AG09319 (cell line): ENCODE measurements at regions not wholly inside any gene's neighbourhood (a gene's known extent, or its start where the extent isn't known, plus 50 kb on each side); places are given as distances from the start of the nearest gene placed in this dataset.
"Not testable (repeated sequence)": the region's sequence is repeated elsewhere in the genome, so short reads cannot be mapped to it uniquely, and the experiment has no call there.

ENCODE experiments used
- DNase-seq: peaks from one replicate; pipeline ENCODE4 v3.0.0-alpha.2; 2010; ENCODE audit warnings: low read depth; ENCODE audit errors: extremely low read depth
- TF ChIP-seq, protein P1 (sequence below): IDR thresholded peaks from 2 replicates; pipeline ENCODE4 v1.5.1; 2011; ENCODE audit warnings: low read depth, mild to moderate bottlenecking, inconsistent platforms, low read length, moderate library complexity

DNA sequence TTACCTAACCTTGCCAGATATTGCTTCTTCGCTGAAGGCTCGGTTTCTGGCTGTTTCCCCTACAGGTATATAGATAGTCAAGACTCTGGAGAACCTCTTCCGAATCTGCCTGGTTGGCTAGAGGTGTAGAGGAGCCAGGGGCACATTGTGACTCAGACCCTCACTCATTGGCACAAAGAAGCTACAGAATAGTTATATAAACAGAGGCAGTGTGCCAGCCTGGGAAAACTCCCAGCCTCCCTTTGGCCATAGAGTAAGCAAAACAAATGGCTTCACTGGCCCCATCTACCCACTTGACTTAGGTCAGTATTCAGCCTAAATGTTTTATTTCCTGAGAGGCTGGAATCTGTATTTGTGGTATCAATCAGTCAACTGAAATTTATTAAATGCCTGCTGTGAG lies 72.0 kb upstream of the IKBKE start:
- DNase-seq, result not testable (repeated sequence)

DNA sequence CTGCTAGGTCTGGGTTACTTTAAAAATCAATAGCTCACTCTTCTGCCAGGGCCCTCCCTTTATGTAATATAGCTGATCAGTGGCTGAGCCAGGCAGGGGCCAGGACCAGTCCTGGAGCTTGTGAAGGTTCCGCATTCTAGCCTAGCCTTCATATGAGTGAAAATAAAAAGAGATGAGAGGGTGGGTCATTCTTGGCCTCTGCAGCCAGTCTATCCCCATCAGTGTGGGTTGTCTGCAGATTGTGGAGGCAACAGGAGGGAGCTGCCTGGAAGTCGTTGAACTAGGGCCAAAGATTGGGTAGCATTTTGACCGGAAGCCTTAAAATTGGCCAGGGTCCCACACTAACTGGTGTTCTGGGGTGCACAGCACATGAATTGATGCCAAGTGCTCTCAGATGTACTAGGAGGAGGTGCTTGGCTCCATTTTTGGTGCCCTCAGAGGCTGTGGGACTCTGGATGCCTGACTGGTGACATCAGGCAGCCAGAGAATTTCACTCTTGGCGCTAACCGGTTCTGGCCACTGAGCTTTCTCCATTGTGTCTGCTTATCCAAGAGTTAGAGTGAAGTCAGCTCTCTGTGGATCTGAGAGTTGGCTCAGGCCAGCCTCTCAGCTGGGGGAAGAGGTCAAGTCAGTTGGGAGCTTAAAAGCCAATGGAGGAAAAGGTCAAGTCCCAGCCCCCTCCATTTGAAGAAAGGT lies 66.5 kb upstream of the IKBKE start:
- DNase-seq, result not testable (repeated sequence)

DNA sequence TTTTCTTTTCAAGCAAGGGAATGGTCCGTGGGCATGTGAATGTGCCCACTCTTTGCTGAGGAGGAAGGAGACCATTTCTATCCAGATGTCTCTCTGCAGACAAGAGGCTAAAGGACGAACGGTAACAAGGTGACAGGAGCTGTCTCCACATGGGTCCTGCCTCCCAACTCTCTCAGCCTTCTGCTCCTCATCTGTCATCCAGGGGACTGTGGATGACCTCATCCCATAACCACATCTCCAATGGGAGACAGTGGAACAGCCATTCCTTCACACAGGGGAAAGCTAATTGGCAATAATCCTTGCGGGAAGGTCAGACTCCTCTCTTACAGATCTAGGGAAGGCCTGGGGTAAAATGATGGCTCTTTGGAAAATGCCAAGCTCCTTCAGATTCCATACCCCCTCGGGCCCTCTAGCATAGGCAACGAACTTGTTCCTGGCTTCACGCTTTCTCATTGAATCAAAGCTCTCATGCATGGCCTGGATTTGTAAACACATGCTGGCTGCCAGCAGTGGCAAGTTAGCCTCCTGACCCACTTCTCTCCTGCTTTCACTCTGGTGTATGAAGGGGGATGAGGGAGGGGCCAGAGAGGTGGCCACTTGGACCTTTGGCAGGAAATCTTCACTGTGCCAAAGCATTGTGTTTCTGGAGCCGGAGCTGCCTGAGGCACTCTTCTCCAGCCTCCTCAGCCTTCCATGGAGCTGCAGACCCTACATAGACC lies 65.8 kb upstream of the IKBKE start:
- not testable (repeated sequence) for DNase-seq

DNA sequence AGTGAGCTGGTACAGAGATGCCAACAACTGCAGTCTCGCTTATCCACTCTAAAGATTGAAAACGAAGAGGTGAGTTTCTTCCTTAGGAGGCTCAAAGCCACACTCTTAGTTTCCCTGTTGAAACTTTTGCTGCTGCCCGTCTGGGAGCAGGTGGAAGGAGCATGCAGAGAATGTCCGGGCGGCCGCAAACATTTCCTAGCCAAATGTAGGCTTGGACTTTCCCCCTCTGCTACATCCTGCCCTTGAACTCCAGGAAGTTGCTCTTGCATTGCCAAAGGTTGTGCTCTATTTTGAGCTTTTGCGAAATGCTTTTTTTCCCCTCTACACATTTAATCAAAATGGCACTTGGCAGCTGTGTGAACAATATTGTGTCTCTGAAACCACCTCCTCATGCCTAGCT lies 65.0 kb upstream of the IKBKE start:
- not testable (repeated sequence) for DNase-seq

DNA sequence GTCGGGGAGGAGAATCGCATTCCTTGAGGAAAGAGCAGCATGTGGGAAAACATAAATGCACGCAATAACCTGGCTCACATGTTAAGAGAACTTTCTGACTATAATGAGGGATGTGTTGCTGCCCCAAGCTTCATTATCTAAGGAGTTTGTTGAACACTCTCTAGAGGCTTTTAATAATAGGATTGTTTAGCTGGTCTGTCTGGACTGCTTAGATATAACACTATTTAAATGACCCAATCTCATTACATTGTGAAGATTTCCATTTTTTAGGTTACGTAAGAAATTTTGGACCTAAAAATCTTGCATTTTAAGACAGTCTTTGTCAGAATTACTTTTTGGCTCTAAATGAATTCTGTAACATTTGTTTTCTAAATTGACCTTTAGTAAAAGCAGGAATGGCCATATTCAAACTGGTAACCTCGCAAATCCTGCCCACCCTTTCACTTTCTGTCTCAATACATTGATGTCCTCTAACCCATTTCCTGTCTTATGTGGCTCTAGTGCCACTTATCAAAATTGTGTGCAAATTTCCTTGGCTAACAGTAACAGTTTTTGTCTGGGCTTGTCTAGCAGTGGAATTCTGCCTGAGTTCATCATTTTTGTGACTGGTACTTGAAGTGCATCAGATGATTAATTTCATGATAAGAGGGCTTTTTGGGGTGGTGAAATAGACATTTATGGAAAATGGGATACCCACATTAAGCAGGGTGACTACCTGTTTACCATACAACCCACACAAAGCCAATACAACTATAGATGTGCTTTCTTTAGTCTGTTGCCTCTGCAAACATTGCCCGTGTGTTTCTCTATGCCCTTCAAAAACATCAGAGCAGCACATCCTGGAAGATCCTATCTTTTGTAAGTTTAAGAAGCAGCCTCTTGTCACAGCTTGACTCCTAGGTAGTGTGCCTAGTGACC lies 61.6 kb upstream of the IKBKE start:
- not testable (repeated sequence) for DNase-seq

DNA sequence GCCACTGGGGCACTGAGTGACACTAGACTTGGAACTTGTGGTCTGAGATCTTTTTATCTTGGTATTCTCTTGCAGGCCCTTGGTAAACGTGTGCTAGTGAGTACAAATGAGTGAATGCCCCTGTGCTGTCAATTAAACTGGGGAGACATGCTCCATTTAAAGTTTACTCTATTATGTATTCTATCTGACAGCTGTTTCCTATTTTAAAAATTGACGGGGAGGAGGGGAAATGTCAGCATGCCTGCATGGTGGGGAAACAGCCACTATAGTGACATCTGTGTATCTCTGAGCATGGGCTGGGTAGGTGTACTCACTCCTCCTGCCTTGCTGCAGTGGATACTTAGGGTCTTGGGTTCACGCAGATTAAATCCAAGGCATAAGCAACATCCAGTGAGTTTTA lies 59.0 kb upstream of the IKBKE start:
- DNase-seq, result no peak
- TF ChIP-seq, protein P1, sequence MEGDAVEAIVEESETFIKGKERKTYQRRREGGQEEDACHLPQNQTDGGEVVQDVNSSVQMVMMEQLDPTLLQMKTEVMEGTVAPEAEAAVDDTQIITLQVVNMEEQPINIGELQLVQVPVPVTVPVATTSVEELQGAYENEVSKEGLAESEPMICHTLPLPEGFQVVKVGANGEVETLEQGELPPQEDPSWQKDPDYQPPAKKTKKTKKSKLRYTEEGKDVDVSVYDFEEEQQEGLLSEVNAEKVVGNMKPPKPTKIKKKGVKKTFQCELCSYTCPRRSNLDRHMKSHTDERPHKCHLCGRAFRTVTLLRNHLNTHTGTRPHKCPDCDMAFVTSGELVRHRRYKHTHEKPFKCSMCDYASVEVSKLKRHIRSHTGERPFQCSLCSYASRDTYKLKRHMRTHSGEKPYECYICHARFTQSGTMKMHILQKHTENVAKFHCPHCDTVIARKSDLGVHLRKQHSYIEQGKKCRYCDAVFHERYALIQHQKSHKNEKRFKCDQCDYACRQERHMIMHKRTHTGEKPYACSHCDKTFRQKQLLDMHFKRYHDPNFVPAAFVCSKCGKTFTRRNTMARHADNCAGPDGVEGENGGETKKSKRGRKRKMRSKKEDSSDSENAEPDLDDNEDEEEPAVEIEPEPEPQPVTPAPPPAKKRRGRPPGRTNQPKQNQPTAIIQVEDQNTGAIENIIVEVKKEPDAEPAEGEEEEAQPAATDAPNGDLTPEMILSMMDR, result no peak

DNA sequence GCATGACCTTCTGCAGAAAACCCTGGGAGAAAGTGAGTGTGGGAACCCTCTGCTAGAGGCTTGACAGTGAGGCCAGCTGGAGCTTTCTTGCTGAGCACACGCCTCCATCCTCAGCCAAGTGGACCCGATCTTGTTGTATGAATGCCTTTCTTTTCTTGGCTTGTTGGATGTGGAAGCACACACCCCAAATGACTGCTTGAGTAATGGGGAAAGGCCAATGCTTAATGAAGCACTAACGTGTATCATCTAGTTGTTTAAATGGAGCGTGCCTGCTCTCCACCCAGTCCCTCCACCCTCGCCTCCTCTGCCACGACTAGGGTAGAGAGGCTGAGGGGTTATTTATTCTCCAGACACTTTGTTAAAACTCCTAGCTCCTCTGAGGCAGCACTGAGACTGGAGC lies 54.3 kb upstream of the IKBKE start:
- TF ChIP-seq, protein P1, result no peak

DNA sequence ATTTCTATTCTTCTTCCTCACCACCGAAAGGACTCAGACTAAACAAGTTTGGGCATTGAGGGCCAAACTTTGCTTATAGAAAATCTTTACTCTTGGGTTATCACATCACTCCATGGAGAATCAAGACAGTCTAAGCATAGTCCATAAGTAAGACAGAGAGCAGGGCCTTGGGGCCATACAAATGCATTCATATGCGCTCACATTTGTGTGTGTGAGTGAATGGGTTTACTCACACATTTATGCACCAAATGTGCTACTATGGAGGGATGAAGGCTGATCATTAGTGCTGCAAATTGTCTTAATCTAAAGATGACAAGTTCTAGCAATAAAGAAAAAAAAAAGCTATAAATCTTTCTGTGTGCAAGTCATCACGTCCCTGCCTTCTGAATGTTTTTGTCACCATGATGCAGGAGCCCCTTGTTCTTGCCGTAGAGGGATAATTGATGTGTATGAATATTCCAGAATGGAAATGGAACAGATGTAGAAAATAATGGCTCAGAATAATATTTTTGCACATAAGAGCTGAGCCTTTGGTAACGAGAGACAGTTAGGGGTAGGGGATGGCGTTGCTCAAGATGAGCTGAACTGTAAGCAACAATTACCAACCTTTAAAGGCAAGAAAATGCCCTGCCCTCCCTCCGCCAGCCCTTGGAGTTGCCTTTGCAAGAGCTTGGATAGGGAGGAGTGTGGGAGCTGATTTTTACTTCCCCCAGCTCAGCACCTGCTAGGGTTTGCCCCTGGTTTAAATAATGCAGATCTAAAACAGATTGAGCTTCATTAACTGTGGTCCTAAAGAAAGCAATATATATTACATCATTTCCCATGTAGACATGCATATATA lies 52.3 kb upstream of the IKBKE start:
- TF ChIP-seq, protein P1, result no peak
- DNase-seq, result no peak

More for the DNA sequence above, 54.3 kb upstream of the IKBKE start:
- DNase-seq, result no peak

DNA sequence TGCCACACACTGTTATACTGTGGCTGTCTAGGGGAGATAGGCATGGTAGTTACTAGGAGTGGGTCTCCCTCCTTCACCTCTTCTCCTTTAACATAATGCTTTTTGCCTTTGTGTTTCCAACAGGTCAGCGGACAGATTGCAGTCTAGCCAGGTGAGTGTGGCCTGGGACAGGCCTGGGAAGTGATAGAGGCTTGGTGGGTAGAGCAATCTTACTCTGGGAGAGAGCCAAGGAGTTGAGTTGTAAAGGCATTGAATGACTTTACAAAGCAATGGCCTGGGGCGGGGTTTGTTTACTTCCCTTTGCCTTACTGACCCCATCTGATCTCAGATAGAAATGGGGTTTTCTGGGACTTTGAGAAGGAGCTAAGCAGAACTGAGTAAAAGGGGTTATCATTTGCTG lies 51.0 kb upstream of the IKBKE start:
- DNase-seq, result no peak

More for the DNA sequence above, 51.0 kb upstream of the IKBKE start:
- TF ChIP-seq, protein P1, result no peak
